K562 (cell line): ENCODE measurements at regions not wholly inside any gene's neighbourhood (a gene's known extent, or its start where the extent isn't known, plus 50 kb on each side); places are given as distances from the start of the nearest gene placed in this dataset.

Experiments used
- ATAC-seq: fragments of 200-7000 bp; cut with Tn5 transposase; 3 replicates; pipeline ENCODE4 v1.9.1; 2020; ENCODE audit warnings: moderate library complexity
- BruUV-seq: library from RNA; stranded (reverse); fragments of 400-500 nt; replicated peaks from 2 replicates; lab custom pipeline; 2021; lab: Mats Ljungman, UMichigan
- CTCF ChIA-PET: fragments of 300-600 bp; formaldehyde crosslinking; extraction: SDS; loops from one replicate; lab custom pipeline; 2021; ENCODE audit warnings: low intra/inter-chr PET ratio; lab: Yijun Ruan, JAX
- POLR2A ChIA-PET: fragments of 300-600, 350-650 bp; sonication (Branson Sonifier 250); formaldehyde crosslinking; extraction: SDS; loops from one replicate; lab custom pipeline; 2021; ENCODE audit warnings: antibody characterized with exemption, inconsistent platforms; lab: Yijun Ruan, JAX
- DNase-seq, 4 experiments: peaks; one replicate each; pipeline versions ENCODE4 v3.0.0 to v3.0.0-alpha.2; 2011 to 2018; ENCODE audit warnings: low spot score in 3 of 4, mixed read lengths in 3 of 4; ENCODE audit errors: extremely low read depth in 1 of 4
- FAIRE-seq: peaks from 2 replicates; lab custom pipeline; 2011; peaks lifted over from hg19 to GRCh38; lab: Jason Lieb, UNC
- H2AFZ ChIP-seq: 2 replicates; pipeline ENCODE4 v1.6.0; 2011; ENCODE audit warnings: low read depth, low read length, control low read depth, inconsistent platforms
- H3K27ac ChIP-seq: fragments of 200-600 bp; 3 replicates; pipeline ENCODE4 v1.8.0; 2011; ENCODE audit warnings: low read depth, mild to moderate bottlenecking, control low read depth, inconsistent platforms, low read length, moderate library complexity, mixed read lengths; ENCODE audit errors: extremely low read depth
- H3K27me3 ChIP-seq, 2 experiments: fragments of 300-600 bp in 1 of 2; 2 replicates in 1 of 2; 3 replicates in 1 of 2; pipeline versions ENCODE4 v1.6.0 to v1.8.0; 2011; ENCODE audit warnings: inconsistent platforms in 2 of 2, low read length in 2 of 2, mild to moderate bottlenecking in 1 of 2, mixed read lengths in 1 of 2, moderate library complexity in 1 of 2; ENCODE audit not compliant: control insufficient read depth in 2 of 2, insufficient read depth in 2 of 2
- H3K36me3 ChIP-seq: fragments of 300-600 bp; 3 replicates; pipeline ENCODE4 v1.8.0; 2011; ENCODE audit warnings: mild to moderate bottlenecking, low read length, inconsistent platforms; ENCODE audit not compliant: control insufficient read depth, insufficient read depth
- H3K4me1 ChIP-seq, 2 experiments: fragments of 200-600 bp in 1 of 2; replicated peaks in 1 of 2; 2 replicates in 1 of 2; 3 replicates in 1 of 2; pipeline versions ENCODE4 v1.5.1 to v1.8.0; 2011; ENCODE audit warnings: inconsistent platforms in 2 of 2, low read length in 2 of 2, mild to moderate bottlenecking in 1 of 2, mixed read lengths in 1 of 2, moderate library complexity in 1 of 2; ENCODE audit not compliant: control insufficient read depth in 2 of 2, insufficient read depth in 2 of 2
- H3K4me2 ChIP-seq: 2 replicates; pipeline ENCODE4 v1.6.1; 2011; ENCODE audit warnings: low read length, control low read depth, inconsistent platforms, mixed read lengths; ENCODE audit not compliant: insufficient read depth
- H3K4me3 ChIP-seq: fragments of 200-600 bp; sonication (generic), shearing (Covaris generic); 2 replicates; pipeline ENCODE4 v1.5.1; 2016; ENCODE audit warnings: control low read depth, inconsistent platforms
- H3K79me2 ChIP-seq: fragments of 200-600 bp; 3 replicates; pipeline ENCODE4 v1.8.0; 2011; ENCODE audit warnings: low read length, inconsistent platforms; ENCODE audit not compliant: control insufficient read depth, insufficient read depth
- H3K9ac ChIP-seq, 2 experiments: 2 replicates each; pipeline versions ENCODE4 v1.6.0 to v1.6.1; 2011; ENCODE audit warnings: low read depth in 2 of 2, low read length in 2 of 2, control low read depth in 1 of 2, inconsistent platforms in 1 of 2, mild to moderate bottlenecking in 1 of 2, mixed read lengths in 1 of 2; ENCODE audit not compliant: insufficient read depth in 1 of 2
- H3K9me1 ChIP-seq: one replicate; pipeline ENCODE4 v1.6.0; 2011; ENCODE audit warnings: inconsistent platforms, mild to moderate bottlenecking, low read length, moderate library complexity; ENCODE audit not compliant: control insufficient read depth, insufficient read depth
- H3K9me3 ChIP-seq: replicated peaks from 2 replicates; pipeline ENCODE4 v1.5.1; 2011; ENCODE audit warnings: low read depth, low read length, inconsistent platforms; ENCODE audit not compliant: control insufficient read depth, insufficient read depth
- H4K20me1 ChIP-seq: replicated peaks from 2 replicates; pipeline ENCODE4 v1.6.1; 2011; ENCODE audit warnings: low read length, inconsistent platforms, mixed read lengths; ENCODE audit not compliant: control insufficient read depth, insufficient read depth
- BDP1 ChIP-seq: IDR thresholded peaks from 3 replicates; pipeline ENCODE4 v1.6.1; 2011; ENCODE audit not compliant: insufficient read length, insufficient read depth
- FOXJ3 ChIP-seq: sonication (generic); formaldehyde crosslinking; IDR thresholded peaks from 2 replicates; pipeline ENCODE4 v1.4.0; 2020; ENCODE audit warnings: mild to moderate bottlenecking, missing genetic modification reagents
- KDM4B ChIP-seq, 2 experiments: fragments of 450-650 bp in 1 of 2; sonication (generic) in 1 of 2; IDR thresholded peaks; 2 replicates each; pipeline ENCODE4 v1.6.1; 2016 to 2017; ENCODE audit warnings: borderline replicate concordance in 2 of 2, antibody characterized with exemption in 1 of 2, low read depth in 1 of 2, mild to moderate bottlenecking in 1 of 2
- LEF1 ChIP-seq: fragments of 450-650 bp; IDR thresholded peaks from 2 replicates; pipeline ENCODE4 v1.6.1; 2016; ENCODE audit warnings: mild to moderate bottlenecking
- MTA3 ChIP-seq: fragments of 450-650 bp; formaldehyde crosslinking; IDR thresholded peaks from 2 replicates; pipeline ENCODE4 v1.6.1; 2017; ENCODE audit warnings: mild to moderate bottlenecking, borderline replicate concordance
- NELFE ChIP-seq: IDR thresholded peaks from 2 replicates; pipeline ENCODE4 v1.6.1; 2011; ENCODE audit warnings: mild to moderate bottlenecking; ENCODE audit not compliant: insufficient read depth, insufficient read length
- SAFB2 ChIP-seq: fragments of 200-400 bp; formaldehyde crosslinking; IDR thresholded peaks from 2 replicates; pipeline ENCODE4 v1.6.1; 2018; ENCODE audit warnings: borderline replicate concordance, low read length, low read depth, moderate library complexity; ENCODE audit not compliant: severe bottlenecking
- TAF15 ChIP-seq: fragments of 200-400 bp; formaldehyde crosslinking; IDR thresholded peaks from 2 replicates; pipeline ENCODE4 v1.6.1; 2017; ENCODE audit warnings: mild to moderate bottlenecking, low read depth, low read length, moderate library complexity
- ZKSCAN1 ChIP-seq: fragments of 150-350 bp; IDR thresholded peaks from 2 replicates; pipeline ENCODE4 v1.6.1; 2016; ENCODE audit warnings: low read depth, low read length
- ZNF184 ChIP-seq: sonication (generic); formaldehyde crosslinking; IDR thresholded peaks from 2 replicates; pipeline ENCODE4 v1.5.0; 2020; ENCODE audit warnings: missing genetic modification reagents
- ZNF707 ChIP-seq: fragments of 250-450 bp; sonication (Bioruptor Pico); conservative IDR thresholded peaks from 2 replicates; pipeline ENCODE4 v1.8.0; 2022; ENCODE audit warnings: inconsistent platforms, mild to moderate bottlenecking, moderate library complexity
- ZSCAN29 ChIP-seq: fragments of 450-650 bp; IDR thresholded peaks from 2 replicates; pipeline ENCODE4 v1.6.1; 2017
- WGBS: fragments of 100-300 bp; shearing (Covaris generic); methylation state at CpG from one replicate; pipeline ENCODE4 v1.1.6; 2016; ENCODE audit warnings: low coverage, mixed read lengths; ENCODE audit not compliant: insufficient coverage; ENCODE audit errors: missing lambda C conversion rate; 5-methylcytosine and 5-hydroxymethylcytosine counted together
- in situ Hi-C: fragments of 300-500 bp; cut with MboI; formaldehyde crosslinking; loops from 4 replicates; pipeline ENCODE4 v1.15.0; 2018; ENCODE audit warnings: inconsistent platforms, mixed read lengths
- intact Hi-C: fragments of 100-400 bp; cut with micrococcal nuclease; formaldehyde crosslinking; loops from 2 replicates; pipeline ENCODE4 v1.14.2; 2022
- TF ChIP-seq, protein P1 (sequence below): fragments of 250-450 bp; sonication (Bioruptor Pico); IDR thresholded peaks from 2 replicates; pipeline ENCODE4 v1.8.0; 2021; ENCODE audit warnings: borderline replicate concordance, mild to moderate bottlenecking, moderate library complexity; ENCODE audit not compliant: poor library complexity, severe bottlenecking
- TF ChIP-seq, protein P2 (sequence below): fragments of 200-800 bp; sonication (Bioruptor generic); IDR thresholded peaks from 2 replicates; pipeline ENCODE4 v1.6.1; 2017; ENCODE audit warnings: missing genetic modification characterization, missing compliant biosample characterization
- TF ChIP-seq, protein P3 (sequence below): fragments of 250-450 bp; sonication (Bioruptor Pico); IDR thresholded peaks from 2 replicates; pipeline ENCODE4 v1.9.0; 2021; ENCODE audit warnings: mild to moderate bottlenecking
- TF ChIP-seq, protein P4 (sequence below): fragments of 450-650 bp; IDR thresholded peaks from 2 replicates; pipeline ENCODE4 v1.6.1; 2016; ENCODE audit warnings: mild to moderate bottlenecking
- TF ChIP-seq, protein P5 (sequence below): fragments of 450-650 bp; IDR thresholded peaks from 2 replicates; pipeline ENCODE4 v1.6.1; 2017; ENCODE audit warnings: mild to moderate bottlenecking, moderate library complexity

DNA sequence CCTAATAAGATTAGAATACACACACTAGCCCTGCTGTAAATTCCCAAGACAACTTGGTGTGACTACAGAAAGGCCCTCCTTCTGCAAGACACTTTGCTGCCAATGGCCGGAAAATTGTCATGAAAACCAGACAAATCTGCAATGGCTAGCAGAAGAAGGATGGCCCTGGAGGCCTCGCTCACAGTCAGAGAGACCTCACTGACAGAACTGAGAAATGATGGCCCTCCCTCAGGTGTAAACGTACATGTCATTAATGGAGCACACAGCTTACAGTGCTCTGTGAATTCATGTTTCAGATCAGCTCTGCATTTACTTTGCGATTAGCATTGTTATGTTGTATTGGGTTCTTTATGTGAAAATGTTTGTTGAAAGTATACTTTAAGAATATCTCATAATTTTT lies 202.9 kb upstream of the N4BP1 start (continued):
- no peak for TF ChIP-seq LEF1
- TF ChIP-seq ZNF184 (CRISPR knock-in tag), result no peak
- TF ChIP-seq FOXJ3 (CRISPR knock-in tag), result no peak

DNA sequence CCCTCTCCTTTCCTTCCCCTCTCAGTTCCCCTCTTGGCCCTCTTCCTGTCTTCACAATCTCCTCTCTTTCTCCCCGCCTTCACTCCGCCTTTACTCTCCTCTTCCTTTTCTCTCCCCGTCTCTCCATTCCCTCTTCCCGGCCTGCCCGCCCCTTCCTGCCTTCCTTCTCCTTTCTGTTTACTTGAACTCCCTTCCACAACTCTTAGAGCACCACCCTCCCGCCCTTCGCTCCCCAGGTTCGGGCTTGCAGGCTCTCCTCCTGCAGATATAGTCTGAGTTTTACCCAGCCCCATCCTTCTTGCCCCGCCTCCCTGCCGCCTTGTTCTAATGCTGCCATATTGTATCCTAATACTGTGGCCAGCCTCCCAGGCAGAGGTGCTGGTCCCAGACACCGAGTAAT lies 201.5 kb upstream of the N4BP1 start:
- Histone ChIP-seq H3K4me2 (no peak overlapping the region), H3K79me2 (no peaks in the 10 kb centered on the region), H2AFZ (no peak overlapping the region), H3K9me1 (no peaks in the 10 kb centered on the region), H4K20me1 (no peaks in the 10 kb centered on the region), H3K9me3 (no peaks in the 10 kb centered on the region), H3K36me3 (no peaks in the 10 kb centered on the region), H3K27ac (no peak overlapping the region), H3K4me1 (no peaks in the 10 kb centered on the region), H3K4me3 (no peak overlapping the region), H3K9ac (no peak overlapping the region), H3K27me3 (peaks cover 2 to 14% of the 10 kb centered on the region in 2 experiments; a peak in 3 of 5 replicates)
- ATAC-seq (no peak), DNase-seq (no peak), FAIRE-seq (no peak)
- in situ Hi-C loops, result no loop called here
- POLR2A ChIA-PET, result interaction anchor here (0.6 to 0.8 kb wide), 3 partner anchors 30 to 698 kb away, joined by 3 read pairs; no protein-coding TSS in a partner anchor
- WGBS, result 0% methylated on average over 6 of the region's 11 CpGs
- BruUV-seq, result no TSS peak
- intact Hi-C loops, result no loop called here
- CTCF ChIA-PET, result no interaction called here
- TF ChIP-seq NELFE (no peak), SAFB2 (no peak), ZSCAN29 (no peak), MTA3 (no peak), ZKSCAN1 (no peak), ZNF707 (no peak), BDP1 (no peak), TAF15 (no peak), KDM4B (IDR thresholded peaks at IDR 0.05; ENCODE audit: borderline replicate concordance in 2 of 2, low read depth in 1 of 2) (no peak)
- TF ChIP-seq, protein P1, sequence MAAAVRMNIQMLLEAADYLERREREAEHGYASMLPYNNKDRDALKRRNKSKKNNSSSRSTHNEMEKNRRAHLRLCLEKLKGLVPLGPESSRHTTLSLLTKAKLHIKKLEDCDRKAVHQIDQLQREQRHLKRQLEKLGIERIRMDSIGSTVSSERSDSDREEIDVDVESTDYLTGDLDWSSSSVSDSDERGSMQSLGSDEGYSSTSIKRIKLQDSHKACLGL (CRISPR knock-in tag), result no peak
- TF ChIP-seq, protein P2, sequence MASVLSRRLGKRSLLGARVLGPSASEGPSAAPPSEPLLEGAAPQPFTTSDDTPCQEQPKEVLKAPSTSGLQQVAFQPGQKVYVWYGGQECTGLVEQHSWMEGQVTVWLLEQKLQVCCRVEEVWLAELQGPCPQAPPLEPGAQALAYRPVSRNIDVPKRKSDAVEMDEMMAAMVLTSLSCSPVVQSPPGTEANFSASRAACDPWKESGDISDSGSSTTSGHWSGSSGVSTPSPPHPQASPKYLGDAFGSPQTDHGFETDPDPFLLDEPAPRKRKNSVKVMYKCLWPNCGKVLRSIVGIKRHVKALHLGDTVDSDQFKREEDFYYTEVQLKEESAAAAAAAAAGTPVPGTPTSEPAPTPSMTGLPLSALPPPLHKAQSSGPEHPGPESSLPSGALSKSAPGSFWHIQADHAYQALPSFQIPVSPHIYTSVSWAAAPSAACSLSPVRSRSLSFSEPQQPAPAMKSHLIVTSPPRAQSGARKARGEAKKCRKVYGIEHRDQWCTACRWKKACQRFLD, result no peak
- TF ChIP-seq, protein P3, sequence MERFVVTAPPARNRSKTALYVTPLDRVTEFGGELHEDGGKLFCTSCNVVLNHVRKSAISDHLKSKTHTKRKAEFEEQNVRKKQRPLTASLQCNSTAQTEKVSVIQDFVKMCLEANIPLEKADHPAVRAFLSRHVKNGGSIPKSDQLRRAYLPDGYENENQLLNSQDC (CRISPR knock-in tag), result no peak
- TF ChIP-seq, protein P4, sequence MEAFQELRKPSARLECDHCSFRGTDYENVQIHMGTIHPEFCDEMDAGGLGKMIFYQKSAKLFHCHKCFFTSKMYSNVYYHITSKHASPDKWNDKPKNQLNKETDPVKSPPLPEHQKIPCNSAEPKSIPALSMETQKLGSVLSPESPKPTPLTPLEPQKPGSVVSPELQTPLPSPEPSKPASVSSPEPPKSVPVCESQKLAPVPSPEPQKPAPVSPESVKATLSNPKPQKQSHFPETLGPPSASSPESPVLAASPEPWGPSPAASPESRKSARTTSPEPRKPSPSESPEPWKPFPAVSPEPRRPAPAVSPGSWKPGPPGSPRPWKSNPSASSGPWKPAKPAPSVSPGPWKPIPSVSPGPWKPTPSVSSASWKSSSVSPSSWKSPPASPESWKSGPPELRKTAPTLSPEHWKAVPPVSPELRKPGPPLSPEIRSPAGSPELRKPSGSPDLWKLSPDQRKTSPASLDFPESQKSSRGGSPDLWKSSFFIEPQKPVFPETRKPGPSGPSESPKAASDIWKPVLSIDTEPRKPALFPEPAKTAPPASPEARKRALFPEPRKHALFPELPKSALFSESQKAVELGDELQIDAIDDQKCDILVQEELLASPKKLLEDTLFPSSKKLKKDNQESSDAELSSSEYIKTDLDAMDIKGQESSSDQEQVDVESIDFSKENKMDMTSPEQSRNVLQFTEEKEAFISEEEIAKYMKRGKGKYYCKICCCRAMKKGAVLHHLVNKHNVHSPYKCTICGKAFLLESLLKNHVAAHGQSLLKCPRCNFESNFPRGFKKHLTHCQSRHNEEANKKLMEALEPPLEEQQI, result no peak
- TF ChIP-seq, protein P5, sequence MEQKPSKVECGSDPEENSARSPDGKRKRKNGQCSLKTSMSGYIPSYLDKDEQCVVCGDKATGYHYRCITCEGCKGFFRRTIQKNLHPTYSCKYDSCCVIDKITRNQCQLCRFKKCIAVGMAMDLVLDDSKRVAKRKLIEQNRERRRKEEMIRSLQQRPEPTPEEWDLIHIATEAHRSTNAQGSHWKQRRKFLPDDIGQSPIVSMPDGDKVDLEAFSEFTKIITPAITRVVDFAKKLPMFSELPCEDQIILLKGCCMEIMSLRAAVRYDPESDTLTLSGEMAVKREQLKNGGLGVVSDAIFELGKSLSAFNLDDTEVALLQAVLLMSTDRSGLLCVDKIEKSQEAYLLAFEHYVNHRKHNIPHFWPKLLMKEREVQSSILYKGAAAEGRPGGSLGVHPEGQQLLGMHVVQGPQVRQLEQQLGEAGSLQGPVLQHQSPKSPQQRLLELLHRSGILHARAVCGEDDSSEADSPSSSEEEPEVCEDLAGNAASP, result no peak
